ENCODE measurements at regions not wholly inside any gene's neighbourhood (a gene's known extent, or its start where the extent isn't known, plus 50 kb on each side); places are given as distances from the start of the nearest gene placed in this dataset.

- H3K9me3 ChIP-seq (ENCODE audit: low read length) = no peaks in the 10 kb centered on the region
- no peaks in the 10 kb centered on the region for H3K27me3 ChIP-seq (ENCODE audit: control insufficient read depth in 1 of 2, insufficient read depth in 2 of 2, low read length in 2 of 2)
- no peaks in the 10 kb centered on the region for H3K4me1 ChIP-seq (ENCODE audit: insufficient read depth, low read length)
- H3K36me3 ChIP-seq (ENCODE audit: insufficient read depth, low read length) = no peaks in the 10 kb centered on the region
- no peak overlapping the region for H3K9ac ChIP-seq (ENCODE audit: low read length)
- no peak overlapping the region for H3K27ac ChIP-seq (ENCODE audit: low read depth, low read length)
- H3K4me3 ChIP-seq (ENCODE audit: low read depth in 1 of 2, low read length in 2 of 2) = no peak overlapping the region
Observed at GRCh38 chr22:48267681-48268080, 1505.2 kb downstream of the TBC1D22A start.

GRCh38 chr22:48265000-48265625 is 1502.7 kb downstream of the TBC1D22A start:
- Histone ChIP-seq H3K27ac (ENCODE audit: low read depth, low read length) (no peak overlapping the region), H3K9ac (ENCODE audit: low read length) (no peak overlapping the region), H3K4me3 (ENCODE audit: low read depth in 1 of 2, low read length in 2 of 2) (no peak overlapping the region), H3K27me3 (ENCODE audit: control insufficient read depth in 1 of 2, insufficient read depth in 2 of 2, low read length in 2 of 2) (no peaks in the 10 kb centered on the region), H3K9me3 (ENCODE audit: low read length) (no peaks in the 10 kb centered on the region), H3K4me1 (ENCODE audit: insufficient read depth, low read length) (no peaks in the 10 kb centered on the region), H3K36me3 (ENCODE audit: insufficient read depth, low read length) (no peaks in the 10 kb centered on the region)

GRCh38 chr22:48264586-48264985 is 1502.1 kb downstream of the TBC1D22A start:
- Histone ChIP-seq H3K4me1 (ENCODE audit: insufficient read depth, low read length) (no peaks in the 10 kb centered on the region), H3K9ac (ENCODE audit: low read length) (no peak overlapping the region), H3K27ac (ENCODE audit: low read depth, low read length) (no peak overlapping the region), H3K9me3 (ENCODE audit: low read length) (no peaks in the 10 kb centered on the region), H3K36me3 (ENCODE audit: insufficient read depth, low read length) (no peaks in the 10 kb centered on the region), H3K27me3 (ENCODE audit: control insufficient read depth in 1 of 2, insufficient read depth in 2 of 2, low read length in 2 of 2) (no peaks in the 10 kb centered on the region), H3K4me3 (ENCODE audit: low read depth in 1 of 2, low read length in 2 of 2) (no peak overlapping the region)

GRCh38 chr22:48263791-48264351 is 1501.4 kb downstream of the TBC1D22A start:
- H3K9me3 ChIP-seq (ENCODE audit: low read length) = no peaks in the 10 kb centered on the region
- no peaks in the 10 kb centered on the region for H3K27me3 ChIP-seq (ENCODE audit: control insufficient read depth in 1 of 2, insufficient read depth in 2 of 2, low read length in 2 of 2)

GRCh38 chr22:48263431-48263765 is 1500.9 kb downstream of the TBC1D22A start:
- Histone ChIP-seq H3K9me3 (ENCODE audit: low read length) (no peaks in the 10 kb centered on the region), H3K4me3 (ENCODE audit: low read depth in 1 of 2, low read length in 2 of 2) (no peak overlapping the region), H3K4me1 (ENCODE audit: insufficient read depth, low read length) (no peaks in the 10 kb centered on the region), H3K27me3 (ENCODE audit: control insufficient read depth in 1 of 2, insufficient read depth in 2 of 2, low read length in 2 of 2) (no peaks in the 10 kb centered on the region), H3K27ac (ENCODE audit: low read depth, low read length) (no peak overlapping the region), H3K36me3 (ENCODE audit: insufficient read depth, low read length) (no peaks in the 10 kb centered on the region), H3K9ac (ENCODE audit: low read length) (no peak overlapping the region)

More at GRCh38 chr22:48263791-48264351, 1501.4 kb downstream of the TBC1D22A start:
- Histone ChIP-seq H3K27ac (ENCODE audit: low read depth, low read length) (no peak overlapping the region), H3K4me1 (ENCODE audit: insufficient read depth, low read length) (no peaks in the 10 kb centered on the region), H3K4me3 (ENCODE audit: low read depth in 1 of 2, low read length in 2 of 2) (no peak overlapping the region), H3K9ac (ENCODE audit: low read length) (no peak overlapping the region), H3K36me3 (ENCODE audit: insufficient read depth, low read length) (no peaks in the 10 kb centered on the region)

GRCh38 chr22:48262596-48263430 is 1500.4 kb downstream of the TBC1D22A start:
- Histone ChIP-seq H3K9ac (ENCODE audit: low read length) (no peak overlapping the region), H3K27me3 (ENCODE audit: control insufficient read depth in 1 of 2, insufficient read depth in 2 of 2, low read length in 2 of 2) (no peaks in the 10 kb centered on the region), H3K27ac (ENCODE audit: low read depth, low read length) (no peak overlapping the region), H3K9me3 (ENCODE audit: low read length) (no peaks in the 10 kb centered on the region), H3K4me3 (ENCODE audit: low read depth in 1 of 2, low read length in 2 of 2) (no peak overlapping the region), H3K4me1 (ENCODE audit: insufficient read depth, low read length) (no peaks in the 10 kb centered on the region), H3K36me3 (ENCODE audit: insufficient read depth, low read length) (no peaks in the 10 kb centered on the region)

GRCh38 chr22:48261706-48262105 is 1499.3 kb downstream of the TBC1D22A start:
- H3K27ac ChIP-seq (ENCODE audit: low read depth, low read length) = no peak overlapping the region
- no peaks in the 10 kb centered on the region for H3K9me3 ChIP-seq (ENCODE audit: low read length)
- H3K4me1 ChIP-seq (ENCODE audit: insufficient read depth, low read length) = no peaks in the 10 kb centered on the region
- no peaks in the 10 kb centered on the region for H3K27me3 ChIP-seq (ENCODE audit: control insufficient read depth in 1 of 2, insufficient read depth in 2 of 2, low read length in 2 of 2)
- H3K36me3 ChIP-seq (ENCODE audit: insufficient read depth, low read length) = no peaks in the 10 kb centered on the region
- no peak overlapping the region for H3K9ac ChIP-seq (ENCODE audit: low read length)
- H3K4me3 ChIP-seq (ENCODE audit: low read depth in 1 of 2, low read length in 2 of 2) = no peak overlapping the region

GRCh38 chr22:48261048-48261621 is 1498.7 kb downstream of the TBC1D22A start:
- H3K4me3 ChIP-seq (ENCODE audit: low read depth in 1 of 2, low read length in 2 of 2) = no peak overlapping the region
- H3K9me3 ChIP-seq (ENCODE audit: low read length) = no peaks in the 10 kb centered on the region
- H3K36me3 ChIP-seq (ENCODE audit: insufficient read depth, low read length) = no peaks in the 10 kb centered on the region
- no peak overlapping the region for H3K9ac ChIP-seq (ENCODE audit: low read length)
- H3K4me1 ChIP-seq (ENCODE audit: insufficient read depth, low read length) = no peaks in the 10 kb centered on the region
- no peak overlapping the region for H3K27ac ChIP-seq (ENCODE audit: low read depth, low read length)
- no peaks in the 10 kb centered on the region for H3K27me3 ChIP-seq (ENCODE audit: control insufficient read depth in 1 of 2, insufficient read depth in 2 of 2, low read length in 2 of 2)

GRCh38 chr22:48259991-48260670 is 1497.7 kb downstream of the TBC1D22A start:
- H3K4me3 ChIP-seq (ENCODE audit: low read depth in 1 of 2, low read length in 2 of 2) = no peak overlapping the region
- no peaks in the 10 kb centered on the region for H3K27me3 ChIP-seq (ENCODE audit: control insufficient read depth in 1 of 2, insufficient read depth in 2 of 2, low read length in 2 of 2)
- H3K9ac ChIP-seq (ENCODE audit: low read length) = no peak overlapping the region
- no peaks in the 10 kb centered on the region for H3K9me3 ChIP-seq (ENCODE audit: low read length)
- H3K4me1 ChIP-seq (ENCODE audit: insufficient read depth, low read length) = peaks cover under 1% of the 10 kb centered on the region
- H3K27ac ChIP-seq (ENCODE audit: low read depth, low read length) = no peak overlapping the region
- no peaks in the 10 kb centered on the region for H3K36me3 ChIP-seq (ENCODE audit: insufficient read depth, low read length)

- Histone ChIP-seq H3K27me3 (ENCODE audit: control insufficient read depth in 1 of 2, insufficient read depth in 2 of 2, low read length in 2 of 2) (no peaks in the 10 kb centered on the region), H3K4me1 (ENCODE audit: insufficient read depth, low read length) (peaks cover 10% of the 10 kb centered on the region)
Observed at GRCh38 chr22:48258811-48259210, 1496.4 kb downstream of the TBC1D22A start.

GRCh38 chr22:48258064-48258701 is 1495.7 kb downstream of the TBC1D22A start:
- Histone ChIP-seq H3K27ac (ENCODE audit: low read depth, low read length) (no peak overlapping the region), H3K27me3 (ENCODE audit: control insufficient read depth in 1 of 2, insufficient read depth in 2 of 2, low read length in 2 of 2) (no peaks in the 10 kb centered on the region), H3K36me3 (ENCODE audit: insufficient read depth, low read length) (no peaks in the 10 kb centered on the region), H3K4me3 (ENCODE audit: low read depth in 1 of 2, low read length in 2 of 2) (no peak overlapping the region), H3K4me1 (ENCODE audit: insufficient read depth, low read length) (peaks cover 10% of the 10 kb centered on the region), H3K9me3 (ENCODE audit: low read length) (no peaks in the 10 kb centered on the region), H3K9ac (ENCODE audit: low read length) (no peak overlapping the region)

More at GRCh38 chr22:48258811-48259210, 1496.4 kb downstream of the TBC1D22A start:
- no peak overlapping the region for H3K9ac ChIP-seq (ENCODE audit: low read length)
- H3K27ac ChIP-seq (ENCODE audit: low read depth, low read length) = no peak overlapping the region
- H3K9me3 ChIP-seq (ENCODE audit: low read length) = no peaks in the 10 kb centered on the region
- no peak overlapping the region for H3K4me3 ChIP-seq (ENCODE audit: low read depth in 1 of 2, low read length in 2 of 2)
- H3K36me3 ChIP-seq (ENCODE audit: insufficient read depth, low read length) = no peaks in the 10 kb centered on the region
